Ecto neural progenitor cell (in vitro differentiated cells): ENCODE measurements at regions not wholly inside any gene's neighbourhood (a gene's known extent, or its start where the extent isn't known, plus 50 kb on each side); places are given as distances from the start of the nearest gene placed in this dataset.

ENCODE experiments used
- DNase-seq: peaks from one replicate; pipeline ENCODE4 v3.0.0-alpha.2; 2018; ENCODE audit warnings: low spot score

GRCh38 chr16:80300456-80300855, 240.3 kb upstream of the DYNLRB2 start:
- no peak for DNase-seq

- no peak for DNase-seq
These were observed 241.4 kb upstream of the DYNLRB2 start for GRCh38 chr16:80299416-80299815.

GRCh38 chr16:80298676-80299075, 242.1 kb upstream of the DYNLRB2 start:
- no peak for DNase-seq

- DNase-seq = no peak
These were observed 244.8 kb upstream of the DYNLRB2 start for GRCh38 chr16:80296034-80296433.

- no peak for DNase-seq
These were observed 246.6 kb upstream of the DYNLRB2 start for GRCh38 chr16:80294172-80294571.

GRCh38 chr16:80288616-80289015, 252.2 kb upstream of the DYNLRB2 start:
- DNase-seq = no peak

GRCh38 chr16:80287674-80288073, 253.1 kb upstream of the DYNLRB2 start:
- no peak for DNase-seq

- DNase-seq = no peak
These were observed 255.7 kb upstream of the DYNLRB2 start for GRCh38 chr16:80285104-80285503.

GRCh38 chr16:80283466-80284392, 257.1 kb upstream of the DYNLRB2 start:
- no peak for DNase-seq

GRCh38 chr16:80280557-80280956, 260.2 kb upstream of the DYNLRB2 start:
- DNase-seq = no peak

- no peak for DNase-seq
These were observed 261.1 kb upstream of the DYNLRB2 start for GRCh38 chr16:80279656-80280055.

- DNase-seq = no peak
These were observed 263.6 kb upstream of the DYNLRB2 start for GRCh38 chr16:80277182-80277581.

- no peak for DNase-seq
These were observed 266.1 kb upstream of the DYNLRB2 start for GRCh38 chr16:80274576-80275191.

- DNase-seq = no peak
These were observed 266.9 kb upstream of the DYNLRB2 start for GRCh38 chr16:80273635-80274538.

GRCh38 chr16:80265624-80266306, 275.0 kb upstream of the DYNLRB2 start:
- DNase-seq = no peak

GRCh38 chr16:80263848-80264694, 276.7 kb upstream of the DYNLRB2 start:
- DNase-seq = no peak

- no peak for DNase-seq
These were observed 277.5 kb upstream of the DYNLRB2 start for GRCh38 chr16:80263181-80263823.

GRCh38 chr16:80260906-80261311, 279.9 kb upstream of the DYNLRB2 start:
- peak; percentile 64 for DNase-seq

- DNase-seq = no peak
These were observed 281.4 kb upstream of the DYNLRB2 start for GRCh38 chr16:80259290-80259805.

- DNase-seq = no peak
These were observed 282.4 kb upstream of the DYNLRB2 start for GRCh38 chr16:80258407-80258806.
